Germinal center (tissue), 1 donor: ENCODE measurements at regions not wholly inside any gene's neighbourhood (a gene's known extent, or its start where the extent isn't known, plus 50 kb on each side); places are given as distances from the start of the nearest gene placed in this dataset.

Experiments
- DNase-seq: peaks from one replicate; pipeline ENCODE4 v3.0.0; 2012; ENCODE audit warnings: mixed read lengths, low spot score

DNA sequence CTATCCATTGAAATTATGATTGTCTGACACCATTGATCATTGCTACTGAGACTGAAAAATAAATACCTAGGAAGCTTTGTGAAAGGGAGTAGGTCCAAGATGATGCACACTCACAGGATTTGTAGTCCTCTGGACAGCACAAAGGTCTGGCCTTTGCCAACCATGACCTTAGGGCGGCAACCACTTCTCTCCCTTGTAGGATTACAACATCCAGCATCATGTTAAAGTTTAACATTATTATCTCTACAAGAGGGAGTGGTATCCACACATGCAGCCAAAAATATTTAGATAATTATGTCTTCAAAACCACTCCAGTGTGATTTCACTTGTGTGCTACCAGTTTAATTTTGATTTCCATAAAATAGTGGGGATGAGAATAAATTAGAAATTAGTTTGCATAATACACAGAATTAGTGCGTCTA lies 51.1 kb upstream of the NHSL1 start:
- no peak for DNase-seq

DNA sequence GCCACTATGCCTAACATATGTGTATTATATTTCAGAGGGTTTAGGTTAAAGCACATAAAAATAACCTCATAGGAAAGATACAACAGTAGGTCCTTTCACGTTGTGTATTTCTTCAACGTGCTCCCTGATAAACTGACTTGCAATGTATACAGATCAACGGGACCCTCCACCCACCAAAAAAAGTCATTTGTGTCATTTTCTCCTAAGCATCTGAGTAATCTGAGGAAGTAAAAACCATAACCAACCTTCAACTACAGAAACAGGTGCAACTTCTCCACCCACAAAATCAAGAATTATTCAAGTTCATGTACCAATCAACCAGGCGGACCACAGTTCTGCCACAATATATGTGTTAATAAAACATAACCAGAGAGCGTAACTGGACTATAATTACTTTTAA lies 54.9 kb upstream of the NHSL1 start:
- DNase-seq = no peak

DNA sequence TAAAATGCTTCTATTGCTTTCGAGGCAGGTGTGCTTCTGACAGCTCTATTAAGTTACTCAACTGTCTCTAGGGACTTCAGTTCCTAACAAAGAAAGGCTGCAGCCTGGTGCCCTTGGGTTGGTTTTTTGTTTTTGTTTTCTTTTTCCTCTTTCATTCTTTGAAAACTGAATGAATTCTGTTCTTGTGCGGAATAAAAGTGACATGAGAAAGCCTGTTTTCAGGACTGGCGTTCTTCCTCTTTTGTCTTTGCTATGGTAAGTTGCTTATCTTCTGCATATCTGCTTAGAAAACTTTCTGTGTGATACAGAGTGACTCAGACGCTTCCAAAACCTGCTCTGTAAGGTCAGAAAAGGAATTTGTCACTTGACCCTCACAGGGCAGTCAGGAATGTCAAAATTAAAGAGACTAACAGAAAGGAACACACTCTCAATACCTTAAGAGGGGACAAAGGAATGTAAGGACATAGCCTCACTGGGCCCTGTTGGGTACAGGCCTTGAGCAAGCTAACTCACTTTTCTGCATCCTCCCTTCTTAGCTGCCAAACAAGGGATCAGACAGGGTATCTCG lies 56.2 kb upstream of the NHSL1 start:
- no peak for DNase-seq

DNA sequence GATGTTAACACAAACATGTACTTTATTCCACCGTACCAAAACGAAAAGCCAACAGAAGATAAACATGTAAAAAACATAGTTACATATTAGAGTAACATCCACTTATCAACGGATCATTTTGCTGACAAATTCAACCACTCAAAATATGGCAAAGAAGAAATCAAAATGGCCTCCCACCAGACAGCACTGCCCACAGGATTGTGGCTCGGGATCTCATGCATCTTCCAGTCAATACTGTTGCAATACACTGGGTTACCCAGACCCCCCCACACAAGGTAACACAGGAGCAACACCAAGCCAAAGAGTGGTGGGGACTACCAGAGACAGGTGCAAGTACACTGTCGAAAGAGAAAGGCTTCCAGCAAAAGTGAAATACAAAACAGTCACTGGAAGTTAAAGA lies 57.9 kb upstream of the NHSL1 start:
- no peak for DNase-seq

DNA sequence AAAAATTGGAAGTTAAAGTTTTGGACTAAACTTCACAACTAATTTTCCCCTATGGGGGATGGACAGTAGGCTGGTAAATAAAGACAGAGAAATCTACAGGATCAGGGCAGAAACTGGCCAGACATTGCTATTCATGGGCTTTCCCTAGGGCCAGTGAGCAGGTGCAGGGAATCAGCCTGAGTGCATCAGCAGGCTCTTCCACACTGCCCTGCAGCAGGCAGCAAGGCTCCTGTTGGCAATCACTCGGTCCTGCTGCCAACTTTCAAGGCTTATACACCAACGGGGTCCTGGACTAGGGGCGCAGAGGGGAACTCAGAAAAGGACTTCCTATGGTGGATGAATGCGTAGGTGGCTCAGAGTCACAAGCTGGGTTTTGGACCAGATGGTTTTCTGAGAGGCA lies 59.8 kb upstream of the NHSL1 start:
- DNase-seq = no peak

DNA sequence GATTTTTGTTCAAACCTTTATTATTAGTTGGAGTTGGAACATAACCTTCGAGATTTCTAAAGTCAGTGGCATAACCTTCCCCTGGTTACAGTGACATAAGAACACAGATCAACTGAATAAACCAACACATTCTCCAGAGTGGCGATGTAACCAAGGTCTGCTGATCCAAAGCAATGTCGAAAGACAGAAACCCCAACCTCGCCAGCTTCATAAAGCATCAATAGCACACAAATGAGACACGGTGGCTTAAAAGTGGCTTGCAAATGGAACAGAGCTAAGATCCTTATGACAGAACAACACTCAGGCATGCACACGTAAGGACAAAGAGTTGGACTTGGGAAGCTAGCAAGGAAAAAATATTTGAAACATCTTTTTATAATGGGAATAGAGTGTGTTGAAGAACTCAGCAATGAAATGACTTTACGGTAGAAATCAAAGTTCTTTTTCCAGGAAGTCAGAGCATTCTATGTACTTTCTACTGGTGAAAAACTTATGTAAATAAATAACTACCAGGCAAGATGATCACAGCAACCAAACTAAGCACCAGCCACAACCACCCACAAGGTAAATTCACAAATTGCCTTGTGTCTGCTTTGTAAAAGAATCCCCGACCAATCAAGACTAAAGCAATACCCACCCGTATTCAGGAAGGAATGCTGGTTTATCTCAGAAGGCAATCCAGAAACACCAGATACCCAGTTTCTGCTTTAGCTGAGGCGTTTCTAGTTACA lies 61.0 kb upstream of the NHSL1 start:
- DNase-seq = no peak

DNA sequence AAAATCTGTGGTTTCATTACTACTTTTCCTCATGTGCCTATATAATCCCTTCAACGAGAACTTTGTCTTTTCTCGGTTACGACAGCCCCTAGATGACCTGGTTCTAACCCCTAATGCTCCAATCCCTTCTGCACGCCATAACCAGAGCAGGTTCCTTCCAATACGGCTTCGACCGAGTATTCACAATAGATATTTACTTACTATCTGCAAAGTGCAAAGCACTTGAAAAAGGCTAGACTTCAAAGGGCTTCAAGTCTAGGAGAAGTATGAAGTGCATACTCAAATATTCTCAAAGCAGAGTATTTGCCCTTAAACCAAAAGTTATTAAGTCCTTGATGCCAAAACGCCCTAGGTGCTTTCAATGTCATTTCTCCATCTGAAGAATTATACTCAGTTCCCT lies 63.4 kb upstream of the NHSL1 start:
- DNase-seq = no peak

DNA sequence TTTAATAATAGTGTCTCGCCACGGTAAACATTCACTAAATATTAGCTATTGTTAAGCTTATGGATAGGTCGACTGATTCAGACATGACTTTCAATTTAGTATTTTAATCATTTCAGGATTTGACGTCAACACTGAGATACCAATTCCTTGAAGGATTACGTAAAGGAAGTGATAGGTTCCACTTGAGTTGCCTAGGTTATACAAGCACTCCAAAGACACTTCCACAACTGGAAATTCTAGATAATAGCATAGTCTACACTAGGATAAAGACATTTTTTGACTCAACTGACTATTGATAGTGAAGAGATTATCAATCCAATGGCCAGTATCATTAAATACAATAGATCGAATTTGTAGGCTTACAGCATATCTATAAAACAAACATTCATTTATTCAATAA lies 63.9 kb upstream of the NHSL1 start:
- DNase-seq = no peak

DNA sequence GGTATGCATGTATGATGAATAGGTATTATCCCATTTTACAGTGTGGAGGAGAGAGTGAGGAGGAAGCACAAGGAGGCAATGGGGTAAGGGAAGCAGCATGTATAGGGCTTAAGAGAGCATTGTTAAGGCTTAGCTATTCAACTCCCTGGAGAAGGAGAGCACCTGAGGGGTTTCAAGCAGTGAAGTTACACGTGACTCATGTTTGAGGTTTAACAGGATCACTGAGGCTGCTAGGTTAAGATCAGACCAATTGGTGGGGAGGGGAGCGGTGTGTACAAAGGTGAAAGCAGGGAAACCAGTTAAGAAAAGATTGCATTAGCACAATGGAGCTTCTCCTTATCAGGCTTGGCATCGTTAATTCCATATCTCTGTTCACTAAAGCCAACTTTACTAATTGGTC lies 64.4 kb upstream of the NHSL1 start:
- no peak for DNase-seq

DNA sequence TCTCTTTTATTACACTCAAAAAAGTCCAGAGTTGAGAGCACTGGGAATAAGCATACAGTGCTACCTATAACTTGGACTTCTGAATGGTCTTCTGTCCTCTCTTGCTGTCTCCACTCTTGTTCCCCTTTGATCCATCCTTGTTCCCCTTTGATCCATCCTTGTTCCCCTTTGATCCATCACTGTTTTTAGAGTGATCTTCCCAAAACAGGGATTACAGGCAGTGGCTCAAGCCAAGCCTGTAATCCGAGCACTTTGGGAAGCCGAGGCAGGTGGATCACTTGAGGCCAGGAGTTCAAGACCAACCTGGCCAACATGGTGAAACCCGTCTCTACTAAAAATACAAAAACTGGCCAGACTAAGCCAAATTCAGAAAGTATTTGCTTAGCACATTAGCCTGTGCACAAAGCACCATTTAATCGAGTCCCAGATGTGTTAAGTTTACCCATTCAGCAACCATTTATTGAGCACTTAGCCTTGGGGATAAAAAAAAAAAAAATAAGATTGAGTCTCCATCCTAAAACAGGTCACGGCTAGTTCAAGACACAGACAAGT lies 65.0 kb upstream of the NHSL1 start:
- no peak for DNase-seq

DNA sequence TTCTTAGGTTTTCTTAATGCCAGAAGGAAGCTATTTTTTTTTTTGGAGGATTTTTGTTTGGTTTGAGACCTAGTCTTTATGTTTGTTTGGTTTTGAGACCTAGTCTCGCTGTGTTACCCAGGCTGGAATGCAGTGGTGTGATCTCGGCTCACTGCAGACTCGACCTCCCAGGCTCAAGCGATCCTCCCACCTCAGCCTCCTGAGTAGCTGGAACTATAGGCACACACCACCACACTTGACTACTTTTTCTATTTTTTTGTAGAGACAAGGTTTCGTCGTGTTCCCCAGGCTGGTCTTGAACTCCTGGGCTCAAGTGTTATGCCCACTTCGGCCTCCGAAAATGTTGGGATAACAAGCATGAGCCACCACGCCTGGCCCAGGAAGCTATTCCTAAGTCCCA lies 67.8 kb upstream of the NHSL1 start:
- no peak for DNase-seq

DNA sequence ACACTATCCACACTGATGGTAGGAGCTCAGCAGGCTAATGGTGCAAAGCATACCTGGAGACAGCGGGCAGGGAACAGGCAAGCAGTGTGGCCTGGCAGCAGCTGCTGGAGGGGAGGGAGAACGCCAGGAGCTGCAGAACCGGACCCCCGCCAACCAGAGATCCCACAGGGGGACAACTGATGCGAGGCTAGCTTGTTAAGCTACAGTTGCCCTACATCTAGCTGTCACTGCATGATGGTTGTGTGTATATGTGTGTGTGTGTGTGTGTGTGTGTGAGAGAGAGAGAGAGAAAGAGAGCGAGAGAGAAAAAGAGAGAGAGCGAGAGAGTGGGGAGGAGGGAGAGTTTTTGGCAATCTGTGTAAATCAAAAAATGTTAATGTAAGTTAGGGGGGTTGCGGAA lies 69.7 kb upstream of the NHSL1 start:
- DNase-seq = no peak

DNA sequence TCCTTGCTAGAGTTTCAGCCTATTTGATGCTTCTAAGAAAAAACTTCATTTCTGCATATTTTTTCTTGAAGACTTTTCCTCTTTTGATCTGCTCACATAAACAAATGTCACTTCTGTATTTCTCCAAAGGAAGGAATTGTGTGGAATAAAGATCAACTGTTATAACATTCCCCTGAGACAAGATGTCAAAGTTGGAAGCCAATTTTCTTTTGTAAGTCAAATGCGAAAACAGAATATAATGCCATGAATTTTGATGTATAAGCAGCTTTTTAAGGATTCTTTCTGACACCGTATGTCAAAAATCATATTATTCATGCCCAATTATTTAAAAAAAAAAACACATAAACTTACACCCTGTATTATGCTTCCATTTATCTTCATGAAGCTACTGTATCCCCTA lies 70.3 kb upstream of the NHSL1 start:
- no peak for DNase-seq

DNA sequence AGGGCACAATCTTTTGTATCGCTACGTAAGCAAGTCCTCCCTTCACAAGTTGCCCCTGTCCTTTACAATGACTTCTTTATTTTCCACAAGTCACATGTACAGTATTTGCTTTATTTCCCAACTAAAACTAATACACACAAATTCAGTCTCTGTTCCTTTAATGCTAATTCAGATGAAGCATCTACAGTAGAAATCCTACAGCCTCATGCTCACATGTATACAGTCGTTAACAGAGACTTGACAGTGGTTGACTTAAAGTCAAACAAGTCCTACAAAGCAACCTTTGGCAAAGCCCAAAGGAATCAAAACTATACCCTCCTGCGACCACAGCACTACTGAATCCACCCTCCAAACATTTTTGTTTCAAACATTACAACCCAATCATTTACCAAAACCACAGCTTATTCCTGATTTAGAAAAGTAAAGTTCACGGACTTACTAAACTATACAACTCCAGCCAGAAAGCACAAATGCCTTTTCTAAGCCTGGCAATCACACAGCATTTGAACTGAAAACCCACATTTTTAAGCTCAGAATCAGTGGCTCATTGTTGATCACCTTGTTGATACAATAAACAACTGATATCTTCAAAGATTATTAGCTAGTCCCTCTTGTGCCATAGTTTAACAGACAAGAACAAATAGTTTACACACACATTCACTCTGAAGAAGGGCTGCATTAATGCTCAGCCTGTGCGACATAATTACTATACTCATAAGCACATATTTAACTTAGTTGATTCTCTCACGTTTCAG lies 70.9 kb upstream of the NHSL1 start:
- DNase-seq = no peak

DNA sequence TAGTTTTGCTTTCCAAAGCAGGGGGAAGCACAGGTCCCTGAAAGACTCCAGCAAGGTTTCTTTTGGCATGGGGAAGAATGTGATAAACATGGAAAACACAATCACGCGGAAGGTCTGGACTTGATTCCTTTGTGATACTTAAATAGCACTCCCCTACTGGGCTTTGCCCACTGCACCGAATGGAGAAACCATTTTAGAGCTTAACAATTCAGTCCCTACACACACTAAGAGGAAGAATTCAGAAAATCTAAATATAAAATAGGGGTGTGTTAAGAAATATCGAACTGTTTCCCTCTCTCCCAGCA lies 71.4 kb upstream of the NHSL1 start:
- no peak for DNase-seq

DNA sequence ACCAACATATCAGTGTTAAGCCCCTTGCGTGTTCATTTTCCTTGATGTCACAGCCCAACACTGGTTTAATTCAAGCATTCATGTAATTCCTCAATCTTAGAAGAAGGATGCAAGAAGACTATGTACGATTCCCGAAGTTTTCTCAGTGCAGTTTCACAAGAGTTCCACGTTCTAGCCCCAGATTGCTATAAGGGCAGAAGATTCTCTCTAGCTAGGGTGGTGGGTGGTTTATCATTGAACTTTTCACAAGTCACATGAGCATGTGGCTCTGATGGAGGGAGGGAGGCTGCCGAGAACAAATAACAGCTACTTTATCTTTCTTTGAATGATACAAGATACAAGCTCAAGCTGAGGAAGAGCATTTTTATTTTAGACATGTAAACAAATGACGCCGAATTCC lies 71.9 kb upstream of the NHSL1 start:
- DNase-seq = no peak

DNA sequence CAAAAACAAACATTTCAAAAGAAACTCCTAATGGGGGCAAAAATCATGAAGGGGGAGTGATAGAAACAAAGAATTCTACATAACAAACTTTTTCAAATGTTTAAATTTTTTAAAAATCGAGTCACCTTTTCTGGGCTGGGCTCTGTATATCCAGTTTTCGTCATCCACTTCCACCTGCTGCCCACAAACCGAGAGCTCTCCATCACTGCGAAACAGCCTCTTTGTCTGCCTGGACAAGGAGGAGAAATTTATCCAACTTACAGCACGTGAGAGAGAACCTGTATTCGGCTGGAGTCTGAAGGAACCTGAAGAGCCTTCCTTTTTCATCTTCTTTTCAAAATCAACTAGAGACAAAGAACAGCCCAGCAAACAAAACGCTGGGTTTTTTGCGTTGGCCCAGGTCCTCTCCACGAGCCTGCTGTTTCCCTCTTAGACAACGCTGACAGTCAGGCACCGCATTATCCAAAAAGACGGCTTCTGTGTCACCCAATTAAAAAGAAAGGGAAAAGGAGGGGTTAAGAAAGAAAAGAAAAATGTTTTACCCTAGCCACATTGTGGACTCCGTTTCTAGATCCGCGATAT lies 72.4 kb upstream of the NHSL1 start:
- no peak for DNase-seq

DNA sequence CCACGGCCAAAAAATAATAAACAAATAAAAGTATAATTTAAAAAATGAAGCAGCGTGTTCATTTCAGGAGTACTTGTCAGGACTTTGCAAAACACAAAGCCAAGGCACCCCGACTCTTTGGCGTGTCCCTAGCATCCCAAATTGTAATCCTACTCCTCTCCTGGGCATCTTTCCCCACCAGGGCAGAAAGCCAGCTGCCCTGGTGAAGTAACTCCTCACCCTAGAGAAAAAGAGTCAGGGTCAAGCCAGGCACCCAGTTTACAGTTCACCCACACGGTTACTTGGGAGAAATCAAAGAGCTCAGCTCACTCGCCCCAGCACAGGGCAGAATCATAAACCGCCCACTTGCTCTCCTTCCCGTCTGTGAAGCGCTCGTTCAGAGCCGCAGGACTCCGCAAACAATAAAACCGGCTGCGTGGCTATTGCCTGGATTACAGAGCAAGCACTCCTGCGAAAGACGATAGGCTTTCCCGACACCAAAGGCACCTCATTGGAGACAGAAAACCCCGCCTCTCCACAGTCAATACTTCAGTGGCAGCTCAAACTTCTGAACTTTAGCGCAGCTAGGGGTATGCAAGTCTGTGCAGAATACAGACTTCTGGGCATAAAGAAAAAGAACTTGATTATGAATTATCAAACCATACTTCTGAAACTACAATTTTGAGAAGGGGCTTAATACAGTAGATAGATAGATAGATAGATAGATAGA lies 73.0 kb upstream of the NHSL1 start:
- no peak for DNase-seq

DNA sequence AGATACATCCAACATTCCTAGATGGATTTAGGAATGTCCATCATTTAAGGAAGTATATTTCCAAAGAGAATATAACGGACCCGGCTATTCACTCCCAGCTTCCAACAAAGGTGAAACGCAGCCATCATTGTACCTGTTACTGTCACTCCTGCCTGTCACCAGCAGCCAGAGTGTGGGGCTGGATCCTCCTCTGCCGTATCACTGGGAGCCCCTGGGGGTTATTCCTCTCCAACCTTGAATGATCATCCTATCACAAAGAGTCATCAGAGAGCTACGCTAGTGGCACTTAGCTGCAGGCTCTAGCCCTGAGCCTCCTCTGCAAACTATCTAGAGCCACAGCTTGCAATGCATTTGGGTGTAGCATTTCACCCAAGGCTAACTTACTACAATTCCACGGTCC lies 73.6 kb upstream of the NHSL1 start:
- DNase-seq = no peak

DNA sequence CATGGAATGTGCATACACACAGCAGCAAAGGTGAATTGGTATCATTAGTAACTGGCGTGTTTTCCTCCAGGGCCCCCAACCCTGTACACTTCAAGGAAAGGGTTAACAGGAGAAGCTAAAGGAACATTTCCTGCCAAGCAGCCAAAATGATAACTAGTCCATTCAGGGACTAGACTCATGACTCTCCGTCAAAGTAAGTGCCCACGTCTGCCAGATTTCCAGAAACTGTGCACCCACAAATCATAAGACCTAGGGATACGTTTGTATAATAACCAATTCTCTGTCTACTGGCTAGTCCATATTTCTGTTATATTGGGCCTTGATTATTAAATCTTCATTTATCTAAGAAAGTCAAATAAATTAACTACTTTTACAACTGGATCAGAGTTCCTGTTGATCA lies 76.0 kb upstream of the NHSL1 start:
- DNase-seq = no peak

DNA sequence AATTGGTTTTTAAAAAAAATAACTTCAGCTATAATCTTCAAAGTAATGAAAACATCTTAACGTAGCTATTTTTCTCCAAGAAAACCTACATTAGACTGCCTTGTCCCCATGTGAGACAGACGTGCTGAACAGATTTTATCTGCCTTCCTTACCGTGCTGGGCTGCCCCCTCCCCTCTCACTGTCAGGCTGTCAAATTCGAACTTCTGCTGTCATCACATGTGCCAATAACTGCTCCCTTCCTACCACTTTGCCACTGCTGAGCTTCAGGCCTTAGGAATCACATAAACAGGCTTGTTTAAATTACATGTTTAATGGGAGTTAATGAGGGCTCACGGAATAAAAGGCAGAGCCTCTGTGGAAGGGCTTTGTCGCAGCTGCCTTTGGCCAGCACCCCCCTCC lies 77.0 kb upstream of the NHSL1 start:
- DNase-seq = no peak

DNA sequence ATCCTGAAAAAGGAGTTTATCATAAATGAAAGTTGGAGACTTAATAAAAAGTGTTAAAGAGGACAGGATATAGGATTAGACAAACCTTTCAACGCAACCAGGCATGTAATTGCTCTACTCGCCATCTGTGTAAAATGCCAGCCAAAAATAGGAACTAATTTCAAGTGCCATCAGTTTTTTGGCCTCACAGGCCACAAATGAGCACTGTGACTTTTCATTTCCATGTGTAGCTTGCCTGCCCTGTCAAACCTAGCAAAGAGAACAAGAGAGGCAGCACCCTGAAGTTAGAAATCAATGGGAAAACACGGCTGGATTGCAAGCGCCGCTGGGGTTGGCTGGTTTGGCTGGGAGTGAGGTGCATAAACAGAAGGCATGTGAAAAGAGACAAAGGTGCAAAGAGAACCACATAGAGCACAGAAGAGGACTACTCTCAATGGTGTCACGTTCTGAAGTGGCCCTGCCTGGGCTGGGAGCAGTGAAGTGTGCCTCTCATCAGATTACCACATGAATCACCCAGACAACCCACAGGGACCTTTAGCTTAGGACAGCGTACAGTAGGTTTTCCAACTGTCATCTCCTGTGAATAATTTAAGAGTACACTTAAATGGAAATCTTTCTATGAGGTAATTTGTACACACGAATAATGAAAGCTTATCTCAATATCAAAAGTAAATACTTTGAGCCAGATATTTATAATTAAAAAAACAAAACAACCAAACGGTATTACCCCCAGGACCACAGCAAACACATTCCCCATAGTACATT lies 78.0 kb upstream of the NHSL1 start:
- DNase-seq = no peak
